ENCODE measurements at regions not wholly inside any gene's neighbourhood (a gene's known extent, or its start where the extent isn't known, plus 50 kb on each side); places are given as distances from the start of the nearest gene placed in this dataset.

GRCh38 chr6:146957181-146958093 is 246.8 kb upstream of the STXBP5 start:
- TF ChIP-seq CTCF (IDR thresholded peaks at IDR 0.05) (no peak), POLR2A (IDR thresholded peaks at IDR 0.05) (no peak)

Data from esophagus squamous epithelium (tissue), 4 donors.